Thymus (tissue), 11 donors: ENCODE measurements at regions not wholly inside any gene's neighbourhood (a gene's known extent, or its start where the extent isn't known, plus 50 kb on each side); places are given as distances from the start of the nearest gene placed in this dataset.

ENCODE experiments used
- DNase-seq, 9 donors: peaks; one replicate each; pipeline ENCODE4 v3.0.0-alpha.2; 2013; ENCODE audit warnings: low spot score in 9 of 9, low read depth in 6 of 9, missing footprints in 1 of 9
- H3K27ac ChIP-seq, 2 donors: one replicate each; pipeline ENCODE4 v1.5.1; 2013; ENCODE audit warnings: control low read depth in 1 of 2, low read depth in 1 of 2, low read length in 1 of 2, mild to moderate bottlenecking in 1 of 2, moderate library complexity in 1 of 2
- H3K27me3 ChIP-seq, 2 donors: one replicate each; pipeline ENCODE4 v1.5.1; 2013; ENCODE audit warnings: low read length in 1 of 2; ENCODE audit not compliant: control insufficient read depth in 2 of 2, insufficient read depth in 1 of 2
- H3K36me3 ChIP-seq, 2 donors: one replicate each; pipeline ENCODE4 v1.5.1; 2013; ENCODE audit warnings: low read length in 1 of 2, mild to moderate bottlenecking in 1 of 2, moderate library complexity in 1 of 2; ENCODE audit not compliant: control insufficient read depth in 2 of 2, insufficient read depth in 2 of 2
- H3K4me1 ChIP-seq, 2 donors: one replicate each; pipeline ENCODE4 v1.5.1; 2013; ENCODE audit warnings: low read length in 2 of 2; ENCODE audit not compliant: control insufficient read depth in 2 of 2, insufficient read depth in 2 of 2
- H3K4me3 ChIP-seq, 2 donors: one replicate each; pipeline ENCODE4 v1.5.1; 2013; ENCODE audit warnings: low read length in 2 of 2, control low read depth in 1 of 2, mild to moderate bottlenecking in 1 of 2
- H3K9me3 ChIP-seq, 2 donors: one replicate each; pipeline ENCODE4 v1.5.1; 2013; ENCODE audit warnings: low read length in 1 of 2, mild to moderate bottlenecking in 1 of 2; ENCODE audit not compliant: control insufficient read depth in 2 of 2, insufficient read depth in 1 of 2
- WGBS: extraction: QIAGEN DNeasy Blood & Tissue Kit; methylation state at CpG from one replicate; pipeline ENCODE4 v1.1.7; 2013; 5-methylcytosine and 5-hydroxymethylcytosine counted together
- donor health status: healthy.

- peaks cover 0 to 9% of the 10 kb centered on the region in 2 donors for H3K27me3 ChIP-seq
- no peak for DNase-seq
- WGBS: 80% methylated on average over 17 of the region's 17 CpGs
- no peaks in the 10 kb centered on the region for H3K4me1 ChIP-seq
- H3K9me3 ChIP-seq: no peaks in the 10 kb centered on the region
- no peaks in the 10 kb centered on the region for H3K36me3 ChIP-seq
- no peak overlapping the region for H3K4me3 ChIP-seq
- no peak overlapping the region for H3K27ac ChIP-seq
Observed at GRCh38 chr2:19677825-19678518, 223.8 kb downstream of the TTC32 start.

- WGBS: 92% methylated on average over 5 of the region's 5 CpGs
- H3K27ac ChIP-seq: no peak overlapping the region
- no peak for DNase-seq
- H3K27me3 ChIP-seq: peaks cover 0 to 9% of the 10 kb centered on the region in 2 donors
- H3K4me3 ChIP-seq: no peak overlapping the region
- no peaks in the 10 kb centered on the region for H3K9me3 ChIP-seq
- no peaks in the 10 kb centered on the region for H3K36me3 ChIP-seq
- H3K4me1 ChIP-seq: no peaks in the 10 kb centered on the region
Observed at GRCh38 chr2:19677215-19677777, 224.5 kb downstream of the TTC32 start.

GRCh38 chr2:19676770-19677169 lies 225.0 kb downstream of the TTC32 start:
- Histone ChIP-seq H3K4me1 (no peaks in the 10 kb centered on the region), H3K27ac (no peak overlapping the region), H3K27me3 (peaks cover 0 to 9% of the 10 kb centered on the region in 2 donors), H3K4me3 (no peak overlapping the region), H3K9me3 (no peaks in the 10 kb centered on the region), H3K36me3 (no peaks in the 10 kb centered on the region)
- no peak for DNase-seq
- WGBS: 59% methylated on average over 6 of the region's 6 CpGs

- no peaks in the 10 kb centered on the region for H3K4me1 ChIP-seq
- no peaks in the 10 kb centered on the region for H3K36me3 ChIP-seq
- H3K4me3 ChIP-seq: no peak overlapping the region
- 89% methylated on average over 13 of the region's 13 CpGs for WGBS
- H3K27ac ChIP-seq: no peak overlapping the region
- H3K27me3 ChIP-seq: peaks cover 0 to 9% of the 10 kb centered on the region in 2 donors
- DNase-seq: no peak
- H3K9me3 ChIP-seq: no peaks in the 10 kb centered on the region
Observed at GRCh38 chr2:19675856-19676460, 225.8 kb downstream of the TTC32 start.

- Histone ChIP-seq H3K4me1 (no peaks in the 10 kb centered on the region), H3K9me3 (no peaks in the 10 kb centered on the region), H3K27ac (no peak overlapping the region), H3K4me3 (no peak overlapping the region), H3K36me3 (no peaks in the 10 kb centered on the region), H3K27me3 (peaks cover 0 to 9% of the 10 kb centered on the region in 2 donors)
- WGBS: 15% methylated on average over 13 of the region's 13 CpGs
- no peak for DNase-seq
Observed at GRCh38 chr2:19675003-19675629, 226.7 kb downstream of the TTC32 start.

- no peak overlapping the region for H3K27ac ChIP-seq
- H3K9me3 ChIP-seq: no peaks in the 10 kb centered on the region
- H3K36me3 ChIP-seq: no peaks in the 10 kb centered on the region
- DNase-seq: no peak
- H3K4me3 ChIP-seq: no peak overlapping the region
- 73% methylated on average over 16 of the region's 16 CpGs for WGBS
- no peaks in the 10 kb centered on the region for H3K4me1 ChIP-seq
- H3K27me3 ChIP-seq: peaks cover 0 to 13% of the 10 kb centered on the region in 2 donors
Observed at GRCh38 chr2:19674051-19675002, 227.5 kb downstream of the TTC32 start.

GRCh38 chr2:19673213-19673791 lies 228.5 kb downstream of the TTC32 start:
- Histone ChIP-seq H3K4me1 (no peaks in the 10 kb centered on the region), H3K9me3 (no peaks in the 10 kb centered on the region), H3K27ac (no peak overlapping the region), H3K36me3 (no peaks in the 10 kb centered on the region), H3K4me3 (no peak overlapping the region), H3K27me3 (peaks cover 0 to 16% of the 10 kb centered on the region in 2 donors)
- 83% methylated on average over 11 of the region's 11 CpGs for WGBS
- no peak for DNase-seq

GRCh38 chr2:19671916-19672315 lies 229.9 kb downstream of the TTC32 start:
- Histone ChIP-seq H3K27ac (no peak overlapping the region), H3K27me3 (peaks cover 0 to 18% of the 10 kb centered on the region in 2 donors), H3K9me3 (no peaks in the 10 kb centered on the region), H3K4me1 (no peaks in the 10 kb centered on the region), H3K4me3 (no peak overlapping the region), H3K36me3 (no peaks in the 10 kb centered on the region)
- no peak for DNase-seq
- WGBS: 92% methylated on average over 4 of the region's 4 CpGs
